Gastroesophageal sphincter (tissue), 4 donors: ENCODE measurements at regions not wholly inside any gene's neighbourhood (a gene's known extent, or its start where the extent isn't known, plus 50 kb on each side); places are given as distances from the start of the nearest gene placed in this dataset.
"Not testable (repeated sequence)": the region's sequence is repeated elsewhere in the genome, so short reads cannot be mapped to it uniquely, and the experiment has no call there.

Experiments
- ATAC-seq: fragments of 150-250 bp; one replicate; pipeline ENCODE4 v1.9.1; 2016; ENCODE audit warnings: mild to moderate bottlenecking, moderate library complexity
- H3K27ac ChIP-seq, 4 donors: fragments of 200-600 bp; sonication (generic) in 3 of 4; 1 replicate in 3 of 4; 2 replicates in 1 of 4; pipeline ENCODE4 v1.5.1; 2016 to 2019
- H3K27me3 ChIP-seq: fragments of 200-600 bp; sonication (generic); one replicate; pipeline ENCODE4 v1.5.1; 2019
- H3K36me3 ChIP-seq, 2 donors: fragments of 200-600 bp; sonication (generic); one replicate each; pipeline ENCODE4 v1.5.1; 2019; ENCODE audit warnings: control low read depth in 1 of 2
- H3K4me1 ChIP-seq, 3 donors: fragments of 200-600 bp; sonication (generic); 1 replicate in 2 of 3; 2 replicates in 1 of 3; pipeline ENCODE4 v1.5.1; 2016 to 2019; ENCODE audit warnings: control low read depth in 2 of 3
- H3K4me3 ChIP-seq, 2 donors: fragments of 200-600 bp; sonication (generic); one replicate each; pipeline ENCODE4 v1.5.1; 2019; ENCODE audit warnings: mild to moderate bottlenecking in 1 of 2, moderate library complexity in 1 of 2
- H3K9me3 ChIP-seq, 3 donors: fragments of 200-600 bp; sonication (generic); one replicate each; pipeline ENCODE4 v1.5.1; 2017 to 2019; ENCODE audit warnings: control low read depth in 2 of 3
- EP300 ChIP-seq: sonication (generic); formaldehyde crosslinking; IDR thresholded peaks from one replicate; pipeline ENCODE4 v1.6.1; 2017; ENCODE audit warnings: antibody characterized with exemption, mild to moderate bottlenecking
- POLR2A ChIP-seq, 2 donors: fragments of 450-650 bp; IDR thresholded peaks; one replicate each; pipeline ENCODE4 v1.6.1; 2017; ENCODE audit warnings: antibody characterized with exemption in 2 of 2, mild to moderate bottlenecking in 2 of 2, moderate library complexity in 1 of 2
- POLR2AphosphoS5 ChIP-seq: sonication (generic); formaldehyde crosslinking; IDR thresholded peaks from one replicate; pipeline ENCODE4 v1.6.1; 2017; ENCODE audit warnings: antibody characterized with exemption
- WGBS, 2 donors: methylation state at CpG; one replicate each; pipeline ENCODE4 v1.1.5; 2018; ENCODE audit warnings: low coverage in 1 of 2; 5-methylcytosine and 5-hydroxymethylcytosine counted together
- TF ChIP-seq, protein P1 (sequence below), 4 experiments: fragments of 200-600 bp in 2 of 4; fragments of 450-650 bp in 2 of 4; sonication (generic) in 1 of 4; IDR thresholded peaks; one replicate each; pipeline ENCODE4 v1.5.1; 2017 to 2019; ENCODE audit warnings: antibody characterized with exemption in 4 of 4, mild to moderate bottlenecking in 2 of 4, moderate library complexity in 2 of 4

DNA sequence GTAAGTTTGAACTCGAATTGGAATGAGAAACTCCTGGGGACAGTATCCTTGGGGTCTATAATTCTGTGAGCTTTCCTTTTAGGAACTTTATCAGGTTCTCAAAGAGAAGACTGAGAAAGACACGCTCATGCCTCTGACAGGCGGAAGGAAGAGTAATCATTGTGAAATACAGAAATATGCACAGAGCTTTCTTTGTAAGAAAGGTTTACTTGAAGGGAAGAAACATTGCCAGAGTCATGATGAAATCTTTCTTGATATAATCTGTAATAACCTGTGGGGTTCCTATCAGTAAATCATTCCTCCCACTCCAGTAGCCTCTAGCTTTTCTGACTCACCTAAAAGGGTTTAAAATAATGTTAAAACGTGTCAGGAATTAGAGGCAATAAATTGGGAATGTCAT, 83.6 kb upstream of the CCDC39 start:
- H3K4me3 ChIP-seq = no peak overlapping the region
- H3K4me1 ChIP-seq = no peaks in the 10 kb centered on the region
- no peaks in the 10 kb centered on the region for H3K27me3 ChIP-seq
- H3K36me3 ChIP-seq = no peaks in the 10 kb centered on the region
- no peak for TF ChIP-seq EP300
- no peak for TF ChIP-seq POLR2AphosphoS5
- TF ChIP-seq, protein P1, sequence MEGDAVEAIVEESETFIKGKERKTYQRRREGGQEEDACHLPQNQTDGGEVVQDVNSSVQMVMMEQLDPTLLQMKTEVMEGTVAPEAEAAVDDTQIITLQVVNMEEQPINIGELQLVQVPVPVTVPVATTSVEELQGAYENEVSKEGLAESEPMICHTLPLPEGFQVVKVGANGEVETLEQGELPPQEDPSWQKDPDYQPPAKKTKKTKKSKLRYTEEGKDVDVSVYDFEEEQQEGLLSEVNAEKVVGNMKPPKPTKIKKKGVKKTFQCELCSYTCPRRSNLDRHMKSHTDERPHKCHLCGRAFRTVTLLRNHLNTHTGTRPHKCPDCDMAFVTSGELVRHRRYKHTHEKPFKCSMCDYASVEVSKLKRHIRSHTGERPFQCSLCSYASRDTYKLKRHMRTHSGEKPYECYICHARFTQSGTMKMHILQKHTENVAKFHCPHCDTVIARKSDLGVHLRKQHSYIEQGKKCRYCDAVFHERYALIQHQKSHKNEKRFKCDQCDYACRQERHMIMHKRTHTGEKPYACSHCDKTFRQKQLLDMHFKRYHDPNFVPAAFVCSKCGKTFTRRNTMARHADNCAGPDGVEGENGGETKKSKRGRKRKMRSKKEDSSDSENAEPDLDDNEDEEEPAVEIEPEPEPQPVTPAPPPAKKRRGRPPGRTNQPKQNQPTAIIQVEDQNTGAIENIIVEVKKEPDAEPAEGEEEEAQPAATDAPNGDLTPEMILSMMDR (IDR thresholded peaks at IDR 0.05) = no peak
- no peak for TF ChIP-seq POLR2A (IDR thresholded peaks at IDR 0.05)
- 49 to 62% methylated on average over 4 of the region's 4 CpGs for WGBS, 2 donors
- ATAC-seq = no peak
- no peaks in the 10 kb centered on the region for H3K9me3 ChIP-seq
- H3K27ac ChIP-seq = no peak overlapping the region

- no peaks in the 10 kb centered on the region for H3K27me3 ChIP-seq
- H3K36me3 ChIP-seq = no peaks in the 10 kb centered on the region
- no peak overlapping the region for H3K27ac ChIP-seq
- no peak for TF ChIP-seq POLR2A (IDR thresholded peaks at IDR 0.05)
- TF ChIP-seq EP300 = no peak
- no peak for TF ChIP-seq POLR2AphosphoS5
- TF ChIP-seq, protein P1 (IDR thresholded peaks at IDR 0.05) = no peak
- H3K9me3 ChIP-seq = no peaks in the 10 kb centered on the region
- H3K4me1 ChIP-seq = no peaks in the 10 kb centered on the region
- H3K4me3 ChIP-seq = no peak overlapping the region
- WGBS, 2 donors = 58 to 100% methylated on average over 1 of the region's 1 CpG
- ATAC-seq = no peak
Observed at GRCh38 chr3:180764481-180764880, 85.2 kb upstream of the CCDC39 start.

- peaks cover 0 to 3% (median 0%) of the 10 kb centered on the region in 3 donors for H3K9me3 ChIP-seq
- no peaks in the 10 kb centered on the region for H3K36me3 ChIP-seq
- 83 to 100% methylated on average over 1 of the region's 1 CpG for WGBS, 2 donors
- H3K27me3 ChIP-seq = no peaks in the 10 kb centered on the region
- no peak overlapping the region for H3K27ac ChIP-seq
- no peak overlapping the region for H3K4me3 ChIP-seq
- no peaks in the 10 kb centered on the region for H3K4me1 ChIP-seq
- ATAC-seq = no peak
- TF ChIP-seq POLR2AphosphoS5 (no peak), POLR2A (IDR thresholded peaks at IDR 0.05) (no peak), EP300 (no peak)
- TF ChIP-seq, protein P1 (IDR thresholded peaks at IDR 0.05) = no peak
Observed at GRCh38 chr3:180770639-180771038, 91.3 kb upstream of the CCDC39 start.

DNA sequence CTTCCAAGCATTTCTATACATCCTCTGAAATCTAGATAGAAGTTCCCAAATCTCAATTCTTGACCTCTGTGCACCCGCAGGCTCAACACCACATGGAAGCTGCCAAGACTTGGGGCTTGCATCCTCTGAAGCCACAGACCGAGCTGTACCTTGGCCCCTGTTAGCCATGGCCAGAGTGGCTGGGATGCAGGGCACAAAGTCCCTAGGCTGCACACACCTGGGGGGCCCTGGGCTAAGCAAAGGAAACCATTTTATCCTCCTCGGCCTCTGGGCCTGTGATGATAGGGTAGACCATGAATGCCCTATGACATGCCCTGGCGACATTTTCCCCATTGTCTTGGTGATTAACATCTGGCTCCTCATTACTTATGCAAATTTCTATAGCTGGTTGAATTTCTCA, 97.1 kb upstream of the CCDC39 start:
- 73 to 80% methylated on average over 1 to 2 of the region's 4 CpGs for whole genome bisulfite sequencing, 2 donors
- TF ChIP-seq POLR2AphosphoS5 (no peak), POLR2A (IDR thresholded peaks at IDR 0.05) (no peak), EP300 (no peak)
- TF ChIP-seq, protein P1 (IDR thresholded peaks at IDR 0.05) = no peak
- no peaks in the 10 kb centered on the region for H3K27me3 ChIP-seq

GRCh38 chr3:180782195-180782984, 103.1 kb upstream of the CCDC39 start:
- H3K9me3 ChIP-seq = peaks cover 0 to 39% (median 0%) of the 10 kb centered on the region in 3 donors
- peaks cover 0 to 6% of the 10 kb centered on the region in 2 donors for H3K36me3 ChIP-seq
- no peaks in the 10 kb centered on the region for H3K4me1 ChIP-seq
- H3K27me3 ChIP-seq = no peaks in the 10 kb centered on the region
- no peak overlapping the region for H3K4me3 ChIP-seq
- no peak for TF ChIP-seq EP300
- TF ChIP-seq POLR2AphosphoS5 = no peak
- TF ChIP-seq, protein P1 (IDR thresholded peaks at IDR 0.05) = no peak
- no peak for TF ChIP-seq POLR2A (IDR thresholded peaks at IDR 0.05)
- ATAC-seq = no peak
- H3K27ac ChIP-seq = no peak overlapping the region
- 56 to 100% methylated on average over 1 of the region's 1 CpG for WGBS, 2 donors

More for the DNA sequence above, 97.1 kb upstream of the CCDC39 start:
- H3K27ac ChIP-seq = no peak overlapping the region
- H3K4me3 ChIP-seq = no peak overlapping the region
- peaks cover 0 to 59% (median 0%) of the 10 kb centered on the region in 3 donors for H3K9me3 ChIP-seq
- H3K4me1 ChIP-seq = no peaks in the 10 kb centered on the region
- ATAC-seq = no peak
- H3K36me3 ChIP-seq = peaks cover 0 to 5% of the 10 kb centered on the region in 2 donors

GRCh38 chr3:180786227-180786626, 106.9 kb upstream of the CCDC39 start:
- 49 to 51% methylated on average over 2 to 3 of the region's 3 CpGs for WGBS, 2 donors
- H3K4me3 ChIP-seq, H3K27ac ChIP-seq, H3K36me3 ChIP-seq, H3K4me1 ChIP-seq, ATAC-seq, H3K27me3 ChIP-seq, H3K9me3 ChIP-seq: not testable (repeated sequence)
